HG02588 (cell line): ENCODE measurements at regions not wholly inside any gene's neighbourhood (a gene's known extent, or its start where the extent isn't known, plus 50 kb on each side); places are given as distances from the start of the nearest gene placed in this dataset.

Experiments
- ATAC-seq: cut with Tn5 transposase; IDR thresholded peaks from one replicate; pipeline ENCODE4 v1.9.1; 2021; ENCODE audit warnings: mild to moderate bottlenecking, moderate library complexity; ENCODE audit not compliant: unreplicated experiment

DNA sequence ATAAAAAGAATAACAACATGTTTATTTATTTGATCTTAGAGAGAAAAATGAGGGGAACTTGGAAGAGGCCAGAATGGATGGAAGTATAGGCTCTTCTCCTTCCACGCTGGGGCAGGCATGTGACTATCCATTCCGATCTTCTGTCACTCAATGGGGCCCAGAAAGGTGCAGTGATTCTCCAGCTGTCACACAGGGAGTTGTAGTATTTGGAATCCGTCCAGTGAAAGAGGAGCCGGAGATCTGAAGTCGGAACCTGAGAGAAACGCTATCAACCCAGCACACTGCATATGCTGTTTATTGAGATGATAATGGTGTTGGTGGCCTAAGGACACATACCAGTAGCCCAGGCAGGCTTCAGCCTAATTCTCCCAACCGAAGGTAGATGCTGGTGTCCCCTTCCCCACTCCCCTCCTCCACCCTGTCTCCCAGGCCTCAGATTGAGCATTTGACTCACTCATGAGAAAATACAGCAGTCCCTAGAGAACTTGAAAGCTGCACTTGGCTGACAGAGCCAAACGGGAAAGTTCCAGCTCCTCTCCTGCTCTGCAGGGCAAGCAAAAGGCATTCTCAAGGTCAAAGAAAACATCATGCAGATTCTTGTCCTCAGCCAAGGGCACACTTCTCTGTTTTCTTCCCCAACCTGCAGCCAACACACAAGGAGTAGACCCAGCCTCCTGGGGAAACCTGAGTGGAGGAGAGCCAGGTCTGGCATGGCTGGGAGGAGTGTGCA, 100.4 kb downstream of the IRF2BPL start:
- ATAC-seq: no peak

DNA sequence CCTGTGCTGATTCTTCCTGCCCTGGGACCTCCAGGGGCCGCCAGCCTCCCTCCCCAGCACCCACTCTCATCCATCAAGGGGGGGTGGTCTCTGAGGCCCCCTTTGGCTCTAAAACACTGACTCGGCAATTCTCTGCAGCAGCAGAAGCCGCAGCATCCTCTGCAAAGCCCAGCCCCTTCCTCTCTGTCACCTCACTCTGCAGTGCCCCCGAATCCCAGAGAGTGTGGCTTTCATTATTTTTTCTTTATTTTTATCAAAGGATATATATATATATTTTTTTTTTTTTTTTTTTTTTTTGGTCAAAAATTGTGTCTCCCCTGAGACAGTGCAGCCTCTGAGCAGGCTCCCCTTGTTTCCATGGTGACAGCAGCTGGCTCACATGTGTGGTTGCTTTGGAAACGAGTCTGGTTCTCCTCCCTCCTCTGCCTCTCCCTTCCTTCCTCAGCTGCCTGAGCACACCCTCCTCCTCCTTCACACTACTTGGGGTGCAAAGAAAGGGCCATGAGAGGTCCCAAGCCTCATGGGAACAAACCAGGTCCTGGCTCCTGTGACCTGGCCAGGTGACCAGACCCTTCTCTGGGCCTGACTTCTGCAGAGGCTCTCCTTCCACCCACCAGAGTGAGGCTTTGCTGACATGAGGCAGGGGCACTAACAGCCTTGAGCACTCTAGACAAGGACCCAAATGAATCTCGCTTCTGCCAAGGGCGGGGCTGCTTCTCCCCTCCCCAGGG, 100.5 kb downstream of the LRRC74A start:
- no peak for ATAC-seq

DNA sequence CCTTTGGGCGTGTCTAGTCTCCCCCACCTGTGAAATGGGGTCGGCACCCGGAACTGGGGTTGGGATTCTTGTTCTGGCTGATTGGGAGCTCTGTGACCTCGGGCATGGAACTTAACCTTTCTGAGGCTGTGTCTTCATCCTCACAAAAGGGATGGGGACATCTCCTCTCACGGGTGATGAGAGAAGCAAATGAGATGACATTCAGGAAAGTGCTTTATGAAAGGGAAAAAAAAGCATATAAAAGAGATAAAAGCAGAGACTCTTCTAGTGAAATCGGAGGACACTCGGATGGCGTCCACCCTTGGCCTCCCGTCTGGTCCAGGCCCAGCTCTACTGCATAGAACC, 98.9 kb downstream of the LRRC74A start:
- ATAC-seq: no peak

DNA sequence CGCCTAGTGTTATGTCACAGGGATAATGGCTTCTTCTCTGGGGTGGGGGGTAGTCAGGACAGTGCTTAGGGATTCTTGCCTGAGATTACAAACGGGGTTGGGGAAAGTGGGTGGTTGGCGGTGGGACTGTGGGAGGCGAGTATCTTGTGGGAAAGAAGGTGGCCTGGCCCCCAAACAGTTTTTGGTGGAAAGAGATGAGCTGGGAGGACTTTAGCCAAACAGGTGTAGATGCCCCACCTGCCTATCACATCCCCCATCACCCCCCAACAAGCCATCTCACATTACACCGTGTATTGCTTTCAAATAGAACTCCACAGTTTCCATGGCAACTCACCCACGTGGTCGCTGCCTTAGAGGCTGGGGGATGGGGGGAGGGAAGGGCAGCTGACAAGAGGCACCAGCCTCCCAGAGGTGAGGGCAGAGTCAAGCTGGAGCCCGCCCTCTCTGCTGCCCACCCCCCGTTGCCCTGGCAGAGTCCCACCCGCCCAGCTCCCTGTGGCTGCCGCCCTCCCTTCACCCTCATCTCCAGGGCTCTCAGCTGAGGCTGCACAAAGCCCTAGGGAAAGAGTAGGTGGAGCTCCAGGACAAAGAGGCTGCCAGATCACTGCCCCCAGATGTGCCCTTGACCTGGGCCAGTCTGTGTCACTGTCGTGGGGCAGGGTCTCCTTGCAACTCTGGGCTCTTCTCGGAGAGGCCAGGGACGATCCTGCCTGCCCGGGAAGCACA, 98.3 kb downstream of the LRRC74A start:
- ATAC-seq: no peak

DNA sequence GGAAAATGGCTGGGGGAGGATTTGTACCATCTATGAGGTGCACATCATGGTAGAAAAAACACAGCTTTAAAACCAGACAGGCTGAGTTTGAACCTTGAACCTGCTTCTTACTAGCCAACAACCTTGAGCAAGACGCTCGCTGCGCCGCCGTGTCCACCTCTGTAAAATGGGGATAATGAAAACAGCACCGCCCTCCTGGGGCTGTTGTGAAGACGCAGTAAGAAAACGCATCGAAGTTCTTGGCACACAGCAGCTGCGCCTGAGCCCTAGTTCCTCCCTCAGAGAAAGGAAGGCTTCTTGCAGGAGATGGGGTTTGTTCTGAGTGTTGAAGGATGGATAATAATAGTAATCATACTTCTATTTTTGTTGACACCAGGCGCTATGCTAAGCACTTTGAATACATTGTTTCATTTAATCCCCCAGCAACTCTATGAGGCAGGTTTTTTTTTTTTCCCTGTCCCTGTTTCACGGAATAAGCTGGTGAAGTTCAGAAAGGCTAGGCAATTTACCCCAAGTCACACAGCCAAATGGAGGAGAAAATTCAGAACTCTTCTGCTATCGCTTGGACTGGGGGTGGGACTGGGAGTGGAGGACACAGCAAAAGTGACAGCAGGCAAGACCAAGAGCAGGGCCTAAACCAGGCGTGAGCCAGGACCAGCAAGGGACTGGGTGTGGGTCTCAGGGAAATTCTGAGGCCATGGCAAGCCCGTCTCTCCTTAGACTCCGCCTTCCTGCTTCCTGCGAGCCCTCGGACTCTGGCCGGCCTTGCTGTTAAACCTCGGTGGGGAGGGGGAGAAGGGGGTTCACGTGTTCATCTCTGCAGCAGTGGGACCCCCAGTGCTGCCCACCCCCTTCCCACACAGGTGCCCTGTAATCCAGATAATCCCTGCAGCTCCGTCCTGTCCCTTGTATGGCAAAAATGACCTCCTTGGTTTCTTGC, 97.5 kb downstream of the LRRC74A start:
- no peak for ATAC-seq

DNA sequence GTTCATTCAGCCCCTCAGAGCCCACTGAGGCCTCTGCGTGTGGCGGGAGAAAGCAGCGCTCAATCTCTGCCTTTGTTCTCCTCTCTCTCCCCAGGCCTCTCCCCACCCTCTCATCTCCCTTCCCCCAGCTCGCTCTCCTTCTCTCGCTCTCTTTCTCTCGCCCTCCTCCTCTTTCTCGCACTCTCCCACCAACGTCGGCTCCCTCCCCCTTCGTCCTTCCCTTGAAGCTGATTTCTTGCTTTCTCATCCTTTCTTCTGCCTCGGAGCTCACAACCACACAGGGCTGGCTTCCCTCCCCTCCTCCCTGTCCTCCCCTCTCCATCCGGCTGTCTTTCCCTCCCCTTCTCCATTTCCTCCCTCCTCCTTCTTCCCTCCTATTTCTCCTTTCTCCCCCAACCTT, 96.4 kb downstream of the LRRC74A start:
- no peak for ATAC-seq

DNA sequence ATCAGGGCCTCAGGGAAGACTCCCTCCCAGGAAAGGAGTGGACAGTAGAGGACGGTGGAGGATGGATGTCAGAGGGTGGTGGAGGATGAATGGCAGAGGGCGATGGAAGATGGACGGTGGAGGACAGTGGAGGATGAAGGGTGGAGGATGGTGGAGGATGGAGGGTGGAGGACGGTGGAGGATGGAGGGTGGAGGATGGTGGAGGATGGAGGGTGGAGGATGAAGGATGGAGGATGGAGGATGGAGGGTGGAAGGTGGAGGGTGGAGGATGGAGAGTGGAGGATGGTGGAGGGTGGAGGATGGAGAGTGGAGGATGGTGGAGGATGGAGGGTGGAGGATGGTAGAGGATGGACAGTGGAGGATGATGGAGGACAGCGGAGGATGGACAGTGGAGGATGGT, 95.9 kb downstream of the LRRC74A start:
- no peak for ATAC-seq

DNA sequence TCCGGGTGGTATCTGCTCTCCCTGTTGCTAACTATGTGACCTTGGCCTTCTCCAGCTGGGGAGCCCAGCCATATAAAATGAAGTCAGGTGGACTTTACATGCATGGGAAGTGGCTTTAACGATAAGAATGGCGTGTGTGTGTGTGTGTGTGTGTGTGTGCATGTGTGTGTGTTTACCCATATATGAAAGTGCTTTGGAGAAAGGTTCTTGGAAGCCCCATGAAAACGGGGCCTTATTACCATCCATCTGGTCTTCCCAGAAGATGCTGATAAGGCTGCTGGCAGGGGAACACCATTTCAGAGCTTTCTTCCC, 94.8 kb downstream of the LRRC74A start:
- ATAC-seq: no peak

DNA sequence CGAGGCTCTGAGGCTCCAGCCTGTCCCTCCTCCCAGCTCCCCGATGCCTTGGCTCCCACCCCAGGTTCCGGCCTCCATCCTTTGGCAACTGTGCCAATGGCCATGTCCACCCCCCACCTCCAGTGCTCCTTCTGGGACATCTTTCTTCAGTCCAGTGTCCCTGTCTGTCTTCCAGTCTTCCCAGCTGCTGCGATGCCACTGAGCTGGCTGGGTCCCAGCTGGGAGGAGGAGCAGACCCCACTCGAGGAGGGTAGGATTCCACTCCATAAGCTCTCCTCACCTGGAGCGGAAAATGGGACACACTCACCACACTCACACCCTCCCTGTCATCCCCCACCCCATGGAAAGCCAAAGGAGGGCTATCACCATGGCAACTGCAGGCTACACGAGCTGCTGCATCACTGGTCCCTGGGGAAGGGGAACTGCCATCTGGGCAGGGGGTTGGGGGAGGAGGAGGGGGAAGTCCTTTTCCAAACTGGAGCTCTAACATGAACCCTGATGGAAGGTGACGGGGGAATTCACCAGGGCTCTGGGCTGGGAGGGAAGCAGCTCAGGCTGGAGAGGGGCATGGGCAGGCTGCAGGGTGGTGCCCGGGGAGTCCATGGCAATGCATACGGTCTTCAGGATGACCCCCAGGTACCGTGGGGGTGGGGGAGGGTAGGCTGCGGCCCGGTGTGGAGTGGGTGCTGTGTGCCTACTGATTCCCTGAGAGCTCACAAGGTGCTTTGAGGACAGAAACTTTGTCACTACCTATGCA, 94.3 kb downstream of the LRRC74A start:
- no peak for ATAC-seq

DNA sequence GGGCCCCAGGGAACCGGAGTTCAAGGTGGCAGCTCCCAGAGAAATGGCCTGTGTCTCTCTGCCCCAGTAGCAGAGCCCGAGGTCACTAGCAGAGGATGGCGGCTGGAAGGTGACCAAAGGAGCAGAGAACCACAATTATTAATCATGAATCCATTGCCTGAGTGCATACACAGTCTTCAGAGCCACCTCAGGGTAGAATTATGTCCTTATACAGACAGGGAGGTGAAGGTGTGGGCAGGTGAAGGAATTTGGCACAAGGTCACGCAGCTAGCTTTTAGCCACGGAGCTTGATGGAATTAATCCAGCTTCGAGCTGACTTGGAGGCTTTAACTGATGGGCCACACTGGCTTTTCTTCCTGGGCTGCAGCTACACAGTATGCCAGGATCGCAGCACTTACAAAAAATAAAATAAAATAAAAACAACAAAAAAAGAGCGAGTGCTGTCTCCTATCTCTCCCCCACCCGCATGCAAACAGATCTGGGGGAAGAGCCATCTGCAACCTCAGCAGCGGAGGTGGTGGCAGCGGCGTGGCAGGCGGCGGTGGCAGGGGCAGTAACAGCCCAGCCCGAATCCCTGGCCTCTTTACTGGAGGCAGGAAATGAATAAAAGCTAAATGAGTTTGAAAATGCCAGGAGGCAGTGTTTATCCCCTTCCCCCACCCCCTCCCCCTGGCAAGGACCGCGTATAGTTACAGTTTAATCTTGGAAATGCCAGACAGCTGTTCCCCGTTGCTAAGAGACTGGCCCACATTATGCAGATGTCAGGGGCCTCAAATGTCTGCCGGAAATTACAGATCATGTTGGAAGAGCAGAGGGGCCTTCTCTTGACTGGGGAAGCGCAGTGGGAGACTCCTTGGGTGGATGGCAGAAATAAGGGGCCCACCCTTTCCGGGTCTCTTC, 93.5 kb downstream of the LRRC74A start:
- ATAC-seq: no peak
